ENCODE measurements at regions not wholly inside any gene's neighbourhood (a gene's known extent, or its start where the extent isn't known, plus 50 kb on each side); places are given as distances from the start of the nearest gene placed in this dataset.

DNA sequence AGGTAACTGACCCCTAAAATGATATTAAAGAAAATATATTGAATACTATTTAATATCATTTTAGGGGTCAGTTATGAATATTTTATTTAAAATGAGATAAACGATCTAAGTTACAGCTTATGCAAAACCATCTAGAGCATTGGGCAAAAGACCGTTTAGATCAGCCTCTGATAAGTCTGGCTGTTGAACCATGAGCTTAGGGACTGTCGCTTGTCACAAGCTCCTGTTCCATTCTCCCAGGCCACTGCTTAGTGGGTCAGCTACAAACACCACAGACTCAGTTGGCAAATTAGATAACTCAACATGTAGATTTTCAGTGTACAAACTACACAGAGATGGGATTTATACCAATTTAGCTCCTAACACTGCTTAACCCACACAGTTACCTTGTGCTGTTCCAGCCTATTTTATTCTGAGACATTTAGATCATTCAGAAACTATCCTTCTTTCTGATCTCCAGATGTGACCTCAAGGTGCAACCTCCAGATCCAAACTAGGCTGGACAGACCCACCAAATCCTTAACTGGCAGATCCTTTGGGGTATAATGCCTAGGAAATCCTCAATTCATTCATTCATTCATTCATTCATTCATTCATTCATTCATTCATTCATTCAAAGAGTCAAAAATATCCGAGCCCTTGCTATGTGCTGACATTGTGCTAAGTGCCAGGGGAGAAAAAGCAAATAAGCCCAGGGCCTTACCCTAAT is 82.8 kb downstream of the HRH4 start:
- no peaks in the 10 kb centered on the region for H3K27me3 ChIP-seq (ENCODE audit: control insufficient read depth, insufficient read depth, low read length)
- no peak overlapping the region for H3K27ac ChIP-seq (ENCODE audit: low read length)
- H3K4me1 ChIP-seq (ENCODE audit: control insufficient read depth, insufficient read depth, low read length), result peaks cover 10% of the 10 kb centered on the region
- H3K9me3 ChIP-seq (ENCODE audit: control insufficient read depth, low read depth, low read length), result no peaks in the 10 kb centered on the region
- no CpG with 5 or more reads among the region's 4 CpGs for WGBS (ENCODE audit: insufficient coverage, low lambda C conversion rate)
- no peak for DNase-seq
- H3K4me3 ChIP-seq (ENCODE audit: low read length), result no peak overlapping the region
- no peaks in the 10 kb centered on the region for H3K36me3 ChIP-seq (ENCODE audit: control insufficient read depth, insufficient read depth, low read length)

DNA sequence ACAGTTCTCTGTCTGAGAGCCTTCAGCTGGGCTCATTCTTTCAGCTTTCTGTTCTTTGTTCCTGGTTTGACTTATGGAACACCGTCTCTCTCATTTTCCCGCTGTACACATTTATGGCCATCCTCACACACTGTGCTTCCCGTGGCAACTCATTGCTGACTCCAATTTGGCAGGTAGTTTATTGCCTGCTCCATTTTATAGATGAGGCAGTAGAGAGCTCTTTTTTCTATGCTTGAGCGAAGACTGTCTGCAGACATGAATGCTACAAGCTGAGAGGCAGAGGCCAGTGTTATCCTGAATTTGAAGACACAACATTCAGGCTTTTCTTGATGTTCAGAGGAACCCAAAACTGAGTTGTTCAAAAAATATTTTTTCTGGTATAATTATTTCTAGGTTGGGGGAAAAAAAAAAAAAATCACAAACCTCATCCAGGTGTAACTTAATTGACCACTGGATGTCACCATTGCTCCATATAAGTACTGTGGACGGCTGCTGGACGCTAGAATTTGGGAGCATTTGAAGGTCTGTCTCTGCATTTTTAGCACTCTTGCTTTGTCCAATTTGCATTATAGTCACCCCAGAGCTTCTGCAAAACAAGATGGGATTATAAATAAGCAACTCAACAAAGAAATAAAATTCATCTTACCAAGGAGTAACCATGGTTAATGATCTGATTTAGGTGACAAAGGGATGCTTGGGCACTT is 83.5 kb downstream of the HRH4 start:
- DNase-seq, result peak in 1 of 2 donors; percentile 10
- WGBS (ENCODE audit: insufficient coverage, low lambda C conversion rate), result 40% methylated on average over 1 of the region's 6 CpGs
- no peaks in the 10 kb centered on the region for H3K9me3 ChIP-seq (ENCODE audit: control insufficient read depth, low read depth, low read length)
- no peaks in the 10 kb centered on the region for H3K36me3 ChIP-seq (ENCODE audit: control insufficient read depth, insufficient read depth, low read length)
- no peak overlapping the region for H3K27ac ChIP-seq (ENCODE audit: low read length)
- no peaks in the 10 kb centered on the region for H3K27me3 ChIP-seq (ENCODE audit: control insufficient read depth, insufficient read depth, low read length)
- H3K4me1 ChIP-seq (ENCODE audit: control insufficient read depth, insufficient read depth, low read length), result peaks cover 6% of the 10 kb centered on the region
- no peak overlapping the region for H3K4me3 ChIP-seq (ENCODE audit: low read length)

DNA sequence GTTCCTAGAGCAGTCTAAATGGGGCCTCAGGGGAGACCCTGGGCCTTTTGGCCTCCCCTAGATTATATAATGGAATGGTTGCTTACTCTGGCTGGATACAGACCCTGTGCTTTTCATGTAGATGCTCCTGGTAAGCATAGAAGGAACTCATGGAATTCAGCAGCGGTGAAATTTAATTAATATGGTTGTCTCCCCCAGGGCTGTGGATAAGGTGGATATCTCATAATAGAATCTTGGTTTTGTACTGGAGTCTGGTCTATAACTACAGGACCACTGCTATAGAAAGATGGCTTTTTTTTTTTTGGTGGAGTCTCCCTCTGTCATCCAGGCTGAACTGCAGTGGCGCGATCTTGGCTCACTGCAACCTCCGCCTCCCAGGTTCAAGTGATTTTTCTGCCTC is 84.5 kb downstream of the HRH4 start:
- Histone ChIP-seq H3K27me3 (ENCODE audit: control insufficient read depth, insufficient read depth, low read length) (no peaks in the 10 kb centered on the region), H3K4me1 (ENCODE audit: control insufficient read depth, insufficient read depth, low read length) (no peaks in the 10 kb centered on the region), H3K4me3 (ENCODE audit: low read length) (no peak overlapping the region), H3K9me3 (ENCODE audit: control insufficient read depth, low read depth, low read length) (no peaks in the 10 kb centered on the region), H3K36me3 (ENCODE audit: control insufficient read depth, insufficient read depth, low read length) (no peaks in the 10 kb centered on the region), H3K27ac (ENCODE audit: low read length) (no peak overlapping the region)
- DNase-seq, result no peak
- no CpG with 5 or more reads among the region's 4 CpGs for WGBS (ENCODE audit: insufficient coverage, low lambda C conversion rate)

DNA sequence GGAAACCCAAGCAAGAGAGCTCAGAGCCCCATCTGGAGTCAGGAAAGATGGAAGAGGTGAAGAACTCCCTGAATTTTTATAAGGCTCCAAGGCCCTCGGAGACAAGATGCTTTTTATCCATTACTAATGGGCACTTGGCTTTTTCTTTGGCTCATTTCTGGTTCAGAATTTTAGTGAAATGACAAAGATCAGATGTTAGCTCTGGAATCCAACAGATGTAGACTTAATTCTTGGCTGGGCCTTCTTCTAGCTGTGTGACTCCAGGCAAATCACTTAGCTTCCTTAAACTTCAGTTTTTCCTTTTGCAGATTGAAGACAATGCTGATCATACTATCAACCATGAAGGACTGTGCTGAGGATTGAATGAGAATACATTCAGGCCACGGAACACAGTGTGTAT is 85.2 kb downstream of the HRH4 start:
- no peak for DNase-seq
- no peaks in the 10 kb centered on the region for H3K9me3 ChIP-seq (ENCODE audit: control insufficient read depth, low read depth, low read length)
- H3K27ac ChIP-seq (ENCODE audit: low read length), result no peak overlapping the region
- H3K4me3 ChIP-seq (ENCODE audit: low read length), result no peak overlapping the region
- no peaks in the 10 kb centered on the region for H3K27me3 ChIP-seq (ENCODE audit: control insufficient read depth, insufficient read depth, low read length)
- no CpG with 5 or more reads among the region's 2 CpGs for WGBS (ENCODE audit: insufficient coverage, low lambda C conversion rate)
- H3K36me3 ChIP-seq (ENCODE audit: control insufficient read depth, insufficient read depth, low read length), result no peaks in the 10 kb centered on the region
- no peaks in the 10 kb centered on the region for H3K4me1 ChIP-seq (ENCODE audit: control insufficient read depth, insufficient read depth, low read length)

DNA sequence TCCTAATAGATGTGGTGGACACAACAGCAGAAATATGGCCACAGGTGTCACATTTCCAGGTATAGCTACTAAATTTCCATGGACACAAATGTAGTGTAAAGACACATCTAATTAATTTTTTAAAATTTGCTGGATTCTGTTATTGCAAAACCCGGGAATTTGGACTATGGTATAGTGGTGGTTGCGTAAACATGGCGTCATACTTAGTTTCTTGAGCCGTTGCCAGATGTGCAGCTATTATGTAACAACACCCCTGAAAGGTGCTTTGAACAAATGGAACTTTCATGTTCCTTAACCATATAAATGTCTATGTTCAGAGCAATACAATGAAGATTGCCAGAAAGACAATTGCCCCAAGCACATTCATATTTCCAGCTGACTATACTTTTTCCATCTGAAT is 85.9 kb downstream of the HRH4 start:
- no peak overlapping the region for H3K27ac ChIP-seq (ENCODE audit: low read length)
- H3K27me3 ChIP-seq (ENCODE audit: control insufficient read depth, insufficient read depth, low read length), result no peaks in the 10 kb centered on the region
- no peak overlapping the region for H3K4me3 ChIP-seq (ENCODE audit: low read length)
- DNase-seq, result peak in 1 of 2 donors; percentile 43
- no peaks in the 10 kb centered on the region for H3K4me1 ChIP-seq (ENCODE audit: control insufficient read depth, insufficient read depth, low read length)
- H3K9me3 ChIP-seq (ENCODE audit: control insufficient read depth, low read depth, low read length), result no peaks in the 10 kb centered on the region
- 57% methylated on average over 1 of the region's 4 CpGs for WGBS (ENCODE audit: insufficient coverage, low lambda C conversion rate)
- no peaks in the 10 kb centered on the region for H3K36me3 ChIP-seq (ENCODE audit: control insufficient read depth, insufficient read depth, low read length)

DNA sequence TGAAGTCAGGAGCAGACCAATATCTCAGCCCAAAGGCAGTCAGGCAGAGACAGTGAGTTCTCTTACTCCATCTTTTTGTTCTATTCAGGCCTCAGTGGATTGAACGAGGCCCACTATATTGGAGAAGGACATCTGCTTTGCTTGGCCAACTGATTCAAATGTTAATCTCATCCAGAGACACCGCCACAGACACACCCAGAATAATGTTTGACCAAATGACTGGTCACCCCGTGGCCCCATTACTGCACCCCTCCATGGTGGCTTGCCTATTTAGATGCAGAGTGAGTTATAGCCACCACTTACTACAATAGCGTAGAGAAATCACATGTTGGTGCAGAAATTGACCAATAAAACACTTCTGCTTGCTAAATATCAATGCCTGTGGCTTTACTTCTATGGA is 88.1 kb downstream of the HRH4 start:
- Histone ChIP-seq H3K27me3 (ENCODE audit: control insufficient read depth, insufficient read depth, low read length) (no peaks in the 10 kb centered on the region), H3K27ac (ENCODE audit: low read length) (no peak overlapping the region), H3K36me3 (ENCODE audit: control insufficient read depth, insufficient read depth, low read length) (no peaks in the 10 kb centered on the region), H3K9me3 (ENCODE audit: control insufficient read depth, low read depth, low read length) (no peaks in the 10 kb centered on the region), H3K4me3 (ENCODE audit: low read length) (no peak overlapping the region), H3K4me1 (ENCODE audit: control insufficient read depth, insufficient read depth, low read length) (peaks cover 2% of the 10 kb centered on the region)
- DNase-seq, result no peak
- 100% methylated on average over 1 of the region's 4 CpGs for WGBS (ENCODE audit: insufficient coverage, low lambda C conversion rate)

DNA sequence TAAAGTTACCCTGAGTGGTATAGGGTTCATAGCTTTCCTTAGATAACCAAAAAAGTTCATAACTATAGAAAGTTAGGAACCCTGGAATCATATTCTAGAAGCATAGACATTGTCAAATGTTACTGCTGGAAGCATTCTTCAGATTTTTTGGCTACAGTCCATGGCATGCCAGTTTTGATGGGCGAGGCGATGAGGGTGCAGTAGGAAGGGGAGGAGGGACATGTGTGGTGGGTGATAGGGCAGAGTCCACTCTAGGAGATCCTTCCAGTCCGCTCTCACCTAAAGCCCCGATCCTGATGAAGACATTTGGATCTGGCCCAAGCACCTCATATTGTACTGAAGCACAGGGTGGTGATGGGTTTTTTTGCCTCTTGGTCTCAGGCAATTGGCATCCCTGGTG is 91.8 kb downstream of the HRH4 start:
- H3K4me1 ChIP-seq (ENCODE audit: control insufficient read depth, insufficient read depth, low read length), result peaks cover 6% of the 10 kb centered on the region
- no peaks in the 10 kb centered on the region for H3K36me3 ChIP-seq (ENCODE audit: control insufficient read depth, insufficient read depth, low read length)
- no CpG with 5 or more reads among the region's 4 CpGs for WGBS (ENCODE audit: insufficient coverage, low lambda C conversion rate)
- H3K27ac ChIP-seq (ENCODE audit: low read length), result no peak overlapping the region
- H3K27me3 ChIP-seq (ENCODE audit: control insufficient read depth, insufficient read depth, low read length), result no peaks in the 10 kb centered on the region
- H3K9me3 ChIP-seq (ENCODE audit: control insufficient read depth, low read depth, low read length), result no peaks in the 10 kb centered on the region
- H3K4me3 ChIP-seq (ENCODE audit: low read length), result no peak overlapping the region
- DNase-seq, result no peak

DNA sequence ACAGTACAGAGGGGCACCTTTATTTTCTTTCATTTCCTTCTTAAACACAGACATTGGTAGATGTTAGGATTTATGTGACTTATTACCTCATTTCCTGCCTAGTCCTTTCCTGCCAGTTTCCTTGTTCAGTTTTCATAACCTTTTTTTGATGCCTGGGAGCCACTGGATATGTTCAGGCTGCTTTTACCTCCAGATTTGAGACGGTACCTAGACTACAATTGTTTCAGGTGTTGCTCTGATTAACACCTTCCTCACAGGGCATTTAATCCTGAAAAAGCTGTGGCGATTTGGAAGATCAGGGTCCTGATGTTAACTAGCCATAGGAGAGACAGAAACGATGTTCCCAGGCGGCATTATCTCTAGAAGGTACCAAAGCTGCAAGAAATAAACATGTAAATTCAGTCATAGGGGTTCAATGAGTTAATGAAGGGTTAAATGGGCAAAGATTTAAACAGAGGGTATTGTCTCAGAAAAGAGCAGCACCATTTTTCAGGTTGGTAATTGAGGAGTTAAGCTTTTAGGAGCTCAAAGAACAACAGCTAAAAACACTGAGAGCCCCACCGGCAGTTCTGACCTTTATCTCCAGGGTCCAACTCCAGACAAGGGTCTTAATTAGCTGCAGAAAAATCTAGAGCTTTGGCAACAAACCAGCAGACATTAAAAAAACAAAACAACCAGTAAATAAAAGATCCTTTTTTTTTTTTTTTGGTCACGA is 93.3 kb downstream of the HRH4 start:
- H3K9me3 ChIP-seq (ENCODE audit: control insufficient read depth, low read depth, low read length), result no peaks in the 10 kb centered on the region
- DNase-seq, result no peak
- no peak overlapping the region for H3K27ac ChIP-seq (ENCODE audit: low read length)
- H3K27me3 ChIP-seq (ENCODE audit: control insufficient read depth, insufficient read depth, low read length), result no peaks in the 10 kb centered on the region
- no peak overlapping the region for H3K4me3 ChIP-seq (ENCODE audit: low read length)
- no peaks in the 10 kb centered on the region for H3K36me3 ChIP-seq (ENCODE audit: control insufficient read depth, insufficient read depth, low read length)
- H3K4me1 ChIP-seq (ENCODE audit: control insufficient read depth, insufficient read depth, low read length), result peaks cover 6% of the 10 kb centered on the region
- WGBS (ENCODE audit: insufficient coverage, low lambda C conversion rate), result 60% methylated on average over 1 of the region's 6 CpGs

DNA sequence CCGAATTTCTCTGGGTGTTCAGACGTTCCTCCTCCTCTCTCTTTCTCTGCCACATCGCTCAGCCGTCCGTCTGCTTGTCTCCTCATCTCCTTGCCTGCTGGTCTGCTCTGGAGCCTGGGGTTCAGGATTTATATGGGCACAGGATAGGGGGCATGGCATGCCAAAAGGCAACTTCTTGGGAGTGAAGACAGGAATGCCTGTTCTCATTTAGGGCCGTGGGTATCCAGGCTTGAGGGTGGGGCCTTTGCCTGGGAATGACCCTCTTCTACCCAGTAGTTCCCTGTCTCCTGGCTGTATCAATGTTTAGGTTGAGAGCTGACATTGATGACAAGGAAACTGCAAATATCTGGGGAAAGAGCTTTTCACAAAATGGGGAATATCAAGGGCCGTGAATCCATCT is 98.0 kb downstream of the HRH4 start:
- H3K4me1 ChIP-seq (ENCODE audit: control insufficient read depth, insufficient read depth, low read length), result peaks cover 6% of the 10 kb centered on the region
- no peaks in the 10 kb centered on the region for H3K36me3 ChIP-seq (ENCODE audit: control insufficient read depth, insufficient read depth, low read length)
- no CpG with 5 or more reads among the region's 7 CpGs for WGBS (ENCODE audit: insufficient coverage, low lambda C conversion rate)
- H3K27me3 ChIP-seq (ENCODE audit: control insufficient read depth, insufficient read depth, low read length), result no peaks in the 10 kb centered on the region
- no peaks in the 10 kb centered on the region for H3K9me3 ChIP-seq (ENCODE audit: control insufficient read depth, low read depth, low read length)
- no peak overlapping the region for H3K27ac ChIP-seq (ENCODE audit: low read length)
- DNase-seq, result no peak
- H3K4me3 ChIP-seq (ENCODE audit: low read length), result no peak overlapping the region

DNA sequence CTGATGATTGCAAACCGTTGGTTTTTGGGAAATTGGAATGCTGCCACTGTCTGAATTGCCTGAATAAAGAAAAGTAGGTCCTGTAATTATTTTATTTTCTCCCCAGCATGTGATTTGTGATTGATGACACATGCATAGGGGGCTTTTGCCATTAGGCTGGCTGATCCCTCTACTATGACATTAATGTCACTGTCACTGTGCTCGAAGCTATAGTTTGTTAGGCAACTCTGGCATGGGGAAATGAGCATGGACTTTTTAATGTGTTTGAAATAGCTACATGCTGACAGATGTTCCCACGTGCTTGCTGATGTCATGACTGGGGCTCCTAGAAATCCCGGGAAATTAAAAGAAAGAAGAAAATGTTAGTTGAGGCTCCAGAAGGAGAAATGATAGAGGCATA is 99.1 kb downstream of the HRH4 start:
- H3K4me1 ChIP-seq (ENCODE audit: control insufficient read depth, insufficient read depth, low read length), result no peaks in the 10 kb centered on the region
- no peaks in the 10 kb centered on the region for H3K27me3 ChIP-seq (ENCODE audit: control insufficient read depth, insufficient read depth, low read length)
- no peaks in the 10 kb centered on the region for H3K9me3 ChIP-seq (ENCODE audit: control insufficient read depth, low read depth, low read length)
- 67% methylated on average over 2 of the region's 4 CpGs for WGBS (ENCODE audit: insufficient coverage, low lambda C conversion rate)
- H3K27ac ChIP-seq (ENCODE audit: low read length), result no peak overlapping the region
- no peak overlapping the region for H3K4me3 ChIP-seq (ENCODE audit: low read length)
- H3K36me3 ChIP-seq (ENCODE audit: control insufficient read depth, insufficient read depth, low read length), result no peaks in the 10 kb centered on the region
- DNase-seq, result no peak
